AG04449 (cell line): ENCODE measurements at regions not wholly inside any gene's neighbourhood (a gene's known extent, or its start where the extent isn't known, plus 50 kb on each side); places are given as distances from the start of the nearest gene placed in this dataset.

Experiments used
- CTCF ChIA-PET: fragments of 350-600 bp; formaldehyde crosslinking; extraction: SDS; loops from one replicate; lab custom pipeline; 2021; ENCODE audit warnings: antibody characterized with exemption; lab: Yijun Ruan, JAX
- POLR2A ChIA-PET: fragments of 400-600, 350-600 bp; formaldehyde crosslinking; extraction: SDS; loops from one replicate; lab custom pipeline; 2020; ENCODE audit warnings: antibody characterized with exemption, inconsistent platforms; lab: Yijun Ruan, JAX
- DNase-seq: peaks from one replicate; pipeline ENCODE4 v3.0.0-alpha.2; 2010; ENCODE audit warnings: low read depth, low spot score
- H3K4me3 ChIP-seq: 2 replicates; pipeline ENCODE4 v1.5.1; 2011; ENCODE audit warnings: low read depth, mild to moderate bottlenecking, control low read depth, low read length
- TF ChIP-seq, protein P1 (sequence below): IDR thresholded peaks from one replicate; pipeline ENCODE4 v1.5.1; 2011; ENCODE audit warnings: mild to moderate bottlenecking, moderate library complexity, low read length, control low read depth, inconsistent platforms; ENCODE audit not compliant: insufficient read depth; ENCODE audit errors: missing control alignments

DNA sequence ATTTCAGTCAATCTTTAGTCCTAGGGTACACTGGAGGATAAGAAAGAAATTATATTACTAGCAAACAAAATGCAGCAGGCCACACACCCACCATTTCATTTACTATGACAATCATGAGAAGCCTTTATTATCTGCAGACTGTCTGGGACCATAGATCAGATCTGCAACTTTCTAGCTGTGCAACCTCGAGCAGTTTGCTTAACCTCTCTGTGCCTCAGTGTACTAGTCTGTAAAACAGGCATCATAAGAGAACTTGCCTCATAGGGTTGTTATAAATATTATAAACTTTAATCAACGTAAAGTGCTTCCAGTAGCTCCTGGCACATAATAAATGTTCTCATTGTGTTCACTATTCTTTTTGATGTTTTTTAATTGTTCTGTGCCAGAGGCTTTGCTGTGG, 128.2 kb upstream of the C1QTNF7 start:
- POLR2A ChIA-PET: no interaction called here
- DNase-seq: no peak
- TF ChIP-seq, protein P1, sequence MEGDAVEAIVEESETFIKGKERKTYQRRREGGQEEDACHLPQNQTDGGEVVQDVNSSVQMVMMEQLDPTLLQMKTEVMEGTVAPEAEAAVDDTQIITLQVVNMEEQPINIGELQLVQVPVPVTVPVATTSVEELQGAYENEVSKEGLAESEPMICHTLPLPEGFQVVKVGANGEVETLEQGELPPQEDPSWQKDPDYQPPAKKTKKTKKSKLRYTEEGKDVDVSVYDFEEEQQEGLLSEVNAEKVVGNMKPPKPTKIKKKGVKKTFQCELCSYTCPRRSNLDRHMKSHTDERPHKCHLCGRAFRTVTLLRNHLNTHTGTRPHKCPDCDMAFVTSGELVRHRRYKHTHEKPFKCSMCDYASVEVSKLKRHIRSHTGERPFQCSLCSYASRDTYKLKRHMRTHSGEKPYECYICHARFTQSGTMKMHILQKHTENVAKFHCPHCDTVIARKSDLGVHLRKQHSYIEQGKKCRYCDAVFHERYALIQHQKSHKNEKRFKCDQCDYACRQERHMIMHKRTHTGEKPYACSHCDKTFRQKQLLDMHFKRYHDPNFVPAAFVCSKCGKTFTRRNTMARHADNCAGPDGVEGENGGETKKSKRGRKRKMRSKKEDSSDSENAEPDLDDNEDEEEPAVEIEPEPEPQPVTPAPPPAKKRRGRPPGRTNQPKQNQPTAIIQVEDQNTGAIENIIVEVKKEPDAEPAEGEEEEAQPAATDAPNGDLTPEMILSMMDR: no peak
- CTCF ChIA-PET: no interaction called here
- H3K4me3 ChIP-seq: no peak overlapping the region

- CTCF ChIA-PET: interaction anchor here (0.8 to 2.1 kb wide), 4 partner anchors 14 to 94 kb away, joined by 3 to 4 read pairs (median 4); no protein-coding TSS in a partner anchor
- POLR2A ChIA-PET: no interaction called here
Observed at GRCh38 chr4:15303052-15303641, 124.7 kb upstream of the C1QTNF7 start.

DNA sequence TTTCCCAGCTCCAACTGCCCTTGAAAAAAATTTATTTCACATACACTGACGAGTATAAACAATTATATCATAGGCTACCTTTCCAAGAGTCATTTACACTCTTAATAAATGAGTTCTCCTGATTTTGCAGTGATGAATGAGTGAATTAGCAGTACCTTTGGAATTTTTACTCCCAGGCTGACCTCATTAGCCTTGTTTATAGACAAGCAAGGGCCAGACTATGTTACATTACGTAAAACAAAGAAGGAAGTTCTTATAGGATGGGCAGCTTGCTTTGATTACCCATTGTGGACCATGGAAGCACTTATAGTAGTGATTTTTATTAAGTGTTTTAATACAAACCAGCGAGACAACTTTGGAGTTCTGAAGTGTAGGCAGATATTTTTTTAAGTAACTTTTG, 112.9 kb upstream of the C1QTNF7 start:
- H3K4me3 ChIP-seq: no peak overlapping the region
- DNase-seq: no peak
- TF ChIP-seq, protein P1: no peak
- ChIA-PET CTCF (interaction anchor here (1.3 to 1.7 kb wide), 3 partner anchors 12 to 142 kb away, joined by 3 to 6 read pairs (median 4); no protein-coding TSS in a partner anchor), POLR2A (interaction anchor here (1.0 kb wide), 1 partner anchor 13 kb away, joined by 3 read pairs; no protein-coding TSS in a partner anchor)

More at GRCh38 chr4:15303052-15303641, 124.7 kb upstream of the C1QTNF7 start:
- H3K4me3 ChIP-seq: no peak overlapping the region
- DNase-seq: peak; percentile 87
- TF ChIP-seq, protein P1: no peak

- POLR2A ChIA-PET: interaction anchor here (0.8 kb wide), 1 partner anchor 12 kb away, joined by 3 read pairs; no protein-coding TSS in a partner anchor
- CTCF ChIA-PET: interaction anchor here (1.9 kb wide), 1 partner anchor 15 kb away, joined by 4 read pairs; no protein-coding TSS in a partner anchor
- TF ChIP-seq, protein P1: no peak
- no peak overlapping the region for H3K4me3 ChIP-seq
- DNase-seq: no peak
Observed at GRCh38 chr4:15317246-15317645, 110.6 kb upstream of the C1QTNF7 start.

- H3K4me3 ChIP-seq: no peak overlapping the region
- ChIA-PET POLR2A (interaction anchor here (0.5 kb wide), 1 partner anchor 103 kb away, joined by 3 read pairs; no protein-coding TSS in a partner anchor), CTCF (no interaction called here)
- no peak for DNase-seq
- TF ChIP-seq, protein P1: no peak
Observed at GRCh38 chr4:15318621-15319348, 109.0 kb upstream of the C1QTNF7 start.
